Colonic mucosa (tissue), 4 donors: ENCODE measurements at regions not wholly inside any gene's neighbourhood (a gene's known extent, or its start where the extent isn't known, plus 50 kb on each side); places are given as distances from the start of the nearest gene placed in this dataset.

Experiments
- DNase-seq: peaks from one replicate; pipeline ENCODE4 v3.0.0-alpha.2; 2020
- H3K27ac ChIP-seq: fragments of 200-600 bp; one replicate; pipeline ENCODE4 v1.8.0; 2021
- H3K27me3 ChIP-seq: fragments of 200-600 bp; one replicate; pipeline ENCODE4 v1.8.0; 2021
- H3K36me3 ChIP-seq: fragments of 200-600 bp; one replicate; pipeline ENCODE4 v1.8.0; 2021
- H3K4me1 ChIP-seq: fragments of 200-600 bp; one replicate; pipeline ENCODE4 v1.8.0; 2021; ENCODE audit warnings: mild to moderate bottlenecking
- H3K4me3 ChIP-seq: fragments of 200-600 bp; one replicate; pipeline ENCODE4 v1.8.0; 2021
- H3K9ac ChIP-seq, 2 donors: one replicate each; pipeline ENCODE4 v1.7.0; 2013; ENCODE audit warnings: control low read depth in 2 of 2, low read depth in 2 of 2, low read length in 2 of 2
- H3K9me3 ChIP-seq: fragments of 200-600 bp; one replicate; pipeline ENCODE4 v1.8.0; 2021
- CTCF ChIP-seq: fragments of 200-600 bp; IDR thresholded peaks from one replicate; pipeline ENCODE4 v1.8.0; 2022; ENCODE audit warnings: antibody characterized with exemption, mild to moderate bottlenecking
- intact Hi-C: fragments of 100-400 bp; cut with DNase I; formaldehyde crosslinking; loops from one replicate; pipeline ENCODE4 v1.14.1; 2022
- donor health status: healthy.
- donor health status: DM: no; HTN: no; CAD: no.
- donor health status: DM: no; HTN: no; CAD: no.

- Histone ChIP-seq H3K4me3 (no peak overlapping the region), H3K27me3 (no peaks in the 10 kb centered on the region), H3K9ac (no peak overlapping the region), H3K36me3 (no peaks in the 10 kb centered on the region), H3K9me3 (no peaks in the 10 kb centered on the region), H3K27ac (no peak overlapping the region), H3K4me1 (no peaks in the 10 kb centered on the region)
- TF ChIP-seq CTCF: no peak
- intact Hi-C loops: no loop called here
- no peak for DNase-seq
Measured at GRCh38 chr4:116899561-116899960, 185.8 kb downstream of the TRAM1L1 start.

GRCh38 chr4:116885579-116885978 is 199.8 kb downstream of the TRAM1L1 start:
- intact Hi-C loops: no loop called here
- H3K27ac ChIP-seq: no peak overlapping the region
- no peak for TF ChIP-seq CTCF
- H3K9ac ChIP-seq: no peak overlapping the region
- H3K4me3 ChIP-seq: no peak overlapping the region
- no peak for DNase-seq
- H3K4me1 ChIP-seq: no peaks in the 10 kb centered on the region
- H3K27me3 ChIP-seq: no peaks in the 10 kb centered on the region
- H3K36me3 ChIP-seq: no peaks in the 10 kb centered on the region
- H3K9me3 ChIP-seq: no peaks in the 10 kb centered on the region

GRCh38 chr4:116882503-116882902 is 202.9 kb downstream of the TRAM1L1 start:
- Histone ChIP-seq H3K36me3 (no peaks in the 10 kb centered on the region), H3K9me3 (no peaks in the 10 kb centered on the region), H3K27ac (no peak overlapping the region), H3K27me3 (no peaks in the 10 kb centered on the region), H3K4me3 (no peak overlapping the region), H3K4me1 (no peaks in the 10 kb centered on the region), H3K9ac (no peak overlapping the region)
- DNase-seq: no peak
- intact Hi-C loops: no loop called here
- no peak for TF ChIP-seq CTCF

GRCh38 chr4:116881077-116881476 is 204.3 kb downstream of the TRAM1L1 start:
- H3K4me1 ChIP-seq: no peaks in the 10 kb centered on the region
- no peaks in the 10 kb centered on the region for H3K9me3 ChIP-seq
- intact Hi-C loops: no loop called here
- no peaks in the 10 kb centered on the region for H3K36me3 ChIP-seq
- H3K27ac ChIP-seq: no peak overlapping the region
- no peak for TF ChIP-seq CTCF
- no peak overlapping the region for H3K4me3 ChIP-seq
- H3K27me3 ChIP-seq: no peaks in the 10 kb centered on the region
- DNase-seq: no peak
- no peak overlapping the region for H3K9ac ChIP-seq

GRCh38 chr4:116880625-116881024 is 204.8 kb downstream of the TRAM1L1 start:
- no peaks in the 10 kb centered on the region for H3K4me1 ChIP-seq
- no peak overlapping the region for H3K27ac ChIP-seq
- no peak for DNase-seq
- intact Hi-C loops: no loop called here
- H3K4me3 ChIP-seq: no peak overlapping the region
- no peak for TF ChIP-seq CTCF
- no peak overlapping the region for H3K9ac ChIP-seq
- H3K27me3 ChIP-seq: no peaks in the 10 kb centered on the region
- no peaks in the 10 kb centered on the region for H3K36me3 ChIP-seq
- no peaks in the 10 kb centered on the region for H3K9me3 ChIP-seq

- intact Hi-C loops: no loop called here
- Histone ChIP-seq H3K27me3 (no peaks in the 10 kb centered on the region), H3K4me3 (no peak overlapping the region), H3K9ac (no peak overlapping the region), H3K27ac (no peak overlapping the region), H3K9me3 (no peaks in the 10 kb centered on the region), H3K4me1 (no peaks in the 10 kb centered on the region), H3K36me3 (no peaks in the 10 kb centered on the region)
- no peak for TF ChIP-seq CTCF
- DNase-seq: no peak
Measured at GRCh38 chr4:116878280-116878679, 207.1 kb downstream of the TRAM1L1 start.
